ENCODE measurements at regions not wholly inside any gene's neighbourhood (a gene's known extent, or its start where the extent isn't known, plus 50 kb on each side); places are given as distances from the start of the nearest gene placed in this dataset.
A peak's percentile ranks its signal among the peaks of the same experiment; 100 is the strongest.

DNA sequence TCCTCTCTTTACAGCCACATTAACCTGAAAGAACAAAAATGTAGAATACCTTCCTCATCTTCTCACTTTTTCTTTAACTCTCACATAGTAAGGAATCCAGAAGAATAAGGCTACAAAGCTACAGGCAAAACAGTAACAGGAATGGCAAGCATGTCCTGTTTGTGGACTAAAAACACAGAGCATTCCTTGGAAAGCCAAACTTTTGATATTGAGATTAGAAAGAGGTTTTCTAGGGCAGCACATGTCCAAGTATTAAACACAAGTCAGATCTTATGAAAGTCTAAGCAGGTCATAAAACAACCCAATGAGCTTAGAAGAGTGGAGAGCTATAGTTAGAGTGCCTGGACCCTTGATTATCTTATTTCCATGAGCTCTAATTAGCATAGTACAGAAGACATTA lies 58.2 kb upstream of the FAM9C start:
- CTCF ChIA-PET: no interaction called here
- in situ Hi-C loops (cut with HindIII; ENCODE audit: low pct_unique_long_range_greater_than_20kb, low sequenced_read_pairs): no loop called here

DNA sequence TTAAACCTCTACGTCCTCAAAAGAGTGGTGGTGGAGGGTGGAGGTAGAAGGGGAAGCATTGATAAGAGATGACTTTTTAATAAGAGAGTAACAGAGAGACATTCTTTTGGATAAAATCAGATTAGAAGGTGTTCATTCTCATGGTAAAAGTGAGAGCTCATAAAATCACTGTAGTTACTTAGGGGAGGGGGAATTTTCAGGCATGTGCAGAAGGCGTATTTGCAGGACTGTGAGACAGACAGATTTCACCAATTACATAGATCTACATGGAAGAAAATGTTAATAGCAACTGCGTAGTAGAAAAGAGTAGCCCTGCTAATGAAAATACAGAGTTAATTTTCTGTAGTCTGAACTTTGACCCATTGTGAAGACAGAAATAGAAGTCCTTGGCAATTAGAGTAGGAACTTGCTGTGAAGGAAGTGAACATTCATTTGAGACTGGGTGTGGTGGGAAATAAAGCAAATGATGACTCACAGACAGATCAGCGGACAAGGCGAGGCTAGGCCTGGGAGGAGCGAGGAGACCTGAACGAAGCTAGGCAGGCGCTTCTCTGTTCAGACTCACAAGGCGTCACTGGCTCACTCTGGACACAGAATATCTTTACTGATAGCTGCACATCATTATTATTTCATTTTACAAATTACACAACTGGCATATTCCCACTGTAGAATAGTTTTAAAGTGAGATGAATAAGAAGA lies 57.2 kb upstream of the FAM9C start:
- in situ Hi-C loops (cut with HindIII; ENCODE audit: low pct_unique_long_range_greater_than_20kb, low sequenced_read_pairs): no loop called here
- Histone ChIP-seq H3K4me3 (ENCODE audit: low read depth in 2 of 2, low read length in 2 of 2) (no peak overlapping the region), H3K27ac (ENCODE audit: low read length) (peak overlapping the region; percentile 71), H3K27me3 (ENCODE audit: control insufficient read depth, insufficient read depth, low read length) (no peaks in the 10 kb centered on the region), H3K4me1 (ENCODE audit: control insufficient read depth, insufficient read depth, low read length) (no peaks in the 10 kb centered on the region), H3K9me3 (ENCODE audit: control insufficient read depth, insufficient read depth, low read depth, low read length) (no peaks in the 10 kb centered on the region), H3K36me3 (ENCODE audit: control insufficient read depth, insufficient read depth, low read length) (no peaks in the 10 kb centered on the region)
- DNase-seq (ENCODE audit: low read depth, low spot score): peak; percentile 66
- ATAC-seq: peak; percentile 92; the same call in 1 of the 2 replicates
- no peak for TF ChIP-seq SIN3A (IDR thresholded peaks at IDR 0.05; ENCODE audit: borderline replicate concordance, insufficient read depth, low read depth, low read length)
- TF ChIP-seq TCF7L2 (IDR thresholded peaks at IDR 0.05; ENCODE audit: low read depth, low read length): no peak
- TF ChIP-seq, protein P1, sequence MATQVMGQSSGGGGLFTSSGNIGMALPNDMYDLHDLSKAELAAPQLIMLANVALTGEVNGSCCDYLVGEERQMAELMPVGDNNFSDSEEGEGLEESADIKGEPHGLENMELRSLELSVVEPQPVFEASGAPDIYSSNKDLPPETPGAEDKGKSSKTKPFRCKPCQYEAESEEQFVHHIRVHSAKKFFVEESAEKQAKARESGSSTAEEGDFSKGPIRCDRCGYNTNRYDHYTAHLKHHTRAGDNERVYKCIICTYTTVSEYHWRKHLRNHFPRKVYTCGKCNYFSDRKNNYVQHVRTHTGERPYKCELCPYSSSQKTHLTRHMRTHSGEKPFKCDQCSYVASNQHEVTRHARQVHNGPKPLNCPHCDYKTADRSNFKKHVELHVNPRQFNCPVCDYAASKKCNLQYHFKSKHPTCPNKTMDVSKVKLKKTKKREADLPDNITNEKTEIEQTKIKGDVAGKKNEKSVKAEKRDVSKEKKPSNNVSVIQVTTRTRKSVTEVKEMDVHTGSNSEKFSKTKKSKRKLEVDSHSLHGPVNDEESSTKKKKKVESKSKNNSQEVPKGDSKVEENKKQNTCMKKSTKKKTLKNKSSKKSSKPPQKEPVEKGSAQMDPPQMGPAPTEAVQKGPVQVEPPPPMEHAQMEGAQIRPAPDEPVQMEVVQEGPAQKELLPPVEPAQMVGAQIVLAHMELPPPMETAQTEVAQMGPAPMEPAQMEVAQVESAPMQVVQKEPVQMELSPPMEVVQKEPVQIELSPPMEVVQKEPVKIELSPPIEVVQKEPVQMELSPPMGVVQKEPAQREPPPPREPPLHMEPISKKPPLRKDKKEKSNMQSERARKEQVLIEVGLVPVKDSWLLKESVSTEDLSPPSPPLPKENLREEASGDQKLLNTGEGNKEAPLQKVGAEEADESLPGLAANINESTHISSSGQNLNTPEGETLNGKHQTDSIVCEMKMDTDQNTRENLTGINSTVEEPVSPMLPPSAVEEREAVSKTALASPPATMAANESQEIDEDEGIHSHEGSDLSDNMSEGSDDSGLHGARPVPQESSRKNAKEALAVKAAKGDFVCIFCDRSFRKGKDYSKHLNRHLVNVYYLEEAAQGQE (IDR thresholded peaks at IDR 0.05; ENCODE audit: insufficient read depth in 1 of 2, low read depth in 2 of 2, low read length in 1 of 2): no peak
- TF ChIP-seq, protein P2, sequence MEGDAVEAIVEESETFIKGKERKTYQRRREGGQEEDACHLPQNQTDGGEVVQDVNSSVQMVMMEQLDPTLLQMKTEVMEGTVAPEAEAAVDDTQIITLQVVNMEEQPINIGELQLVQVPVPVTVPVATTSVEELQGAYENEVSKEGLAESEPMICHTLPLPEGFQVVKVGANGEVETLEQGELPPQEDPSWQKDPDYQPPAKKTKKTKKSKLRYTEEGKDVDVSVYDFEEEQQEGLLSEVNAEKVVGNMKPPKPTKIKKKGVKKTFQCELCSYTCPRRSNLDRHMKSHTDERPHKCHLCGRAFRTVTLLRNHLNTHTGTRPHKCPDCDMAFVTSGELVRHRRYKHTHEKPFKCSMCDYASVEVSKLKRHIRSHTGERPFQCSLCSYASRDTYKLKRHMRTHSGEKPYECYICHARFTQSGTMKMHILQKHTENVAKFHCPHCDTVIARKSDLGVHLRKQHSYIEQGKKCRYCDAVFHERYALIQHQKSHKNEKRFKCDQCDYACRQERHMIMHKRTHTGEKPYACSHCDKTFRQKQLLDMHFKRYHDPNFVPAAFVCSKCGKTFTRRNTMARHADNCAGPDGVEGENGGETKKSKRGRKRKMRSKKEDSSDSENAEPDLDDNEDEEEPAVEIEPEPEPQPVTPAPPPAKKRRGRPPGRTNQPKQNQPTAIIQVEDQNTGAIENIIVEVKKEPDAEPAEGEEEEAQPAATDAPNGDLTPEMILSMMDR (IDR thresholded peaks at IDR 0.05): no peak
- TF ChIP-seq POLR2AphosphoS5 (IDR thresholded peaks at IDR 0.05; ENCODE audit: low read depth, low read length): no peak
- ChIA-PET CTCF (no interaction called here), POLR2A (no interaction called here)
- BruUV-seq (replicated peaks): no TSS peak
- intact Hi-C loops (cut with micrococcal nuclease; ENCODE audit: unreplicated experiment): no loop called here

More for the DNA sequence above, 58.2 kb upstream of the FAM9C start:
- POLR2A ChIA-PET: no interaction called here
- no peaks in the 10 kb centered on the region for H3K9me3 ChIP-seq (ENCODE audit: control insufficient read depth, insufficient read depth, low read depth, low read length)
- no peaks in the 10 kb centered on the region for H3K4me1 ChIP-seq (ENCODE audit: control insufficient read depth, insufficient read depth, low read length)
- ATAC-seq: no peak
- DNase-seq (ENCODE audit: low read depth, low spot score): no peak
- H3K36me3 ChIP-seq (ENCODE audit: control insufficient read depth, insufficient read depth, low read length): no peaks in the 10 kb centered on the region
- peak overlapping the region; percentile 71; the same call in 1 of the 2 replicates for H3K27ac ChIP-seq (ENCODE audit: low read length)
- TF ChIP-seq TCF7L2 (IDR thresholded peaks at IDR 0.05; ENCODE audit: low read depth, low read length) (no peak), SIN3A (IDR thresholded peaks at IDR 0.05; ENCODE audit: borderline replicate concordance, insufficient read depth, low read depth, low read length) (no peak), POLR2AphosphoS5 (IDR thresholded peaks at IDR 0.05; ENCODE audit: low read depth, low read length) (no peak)
- TF ChIP-seq, protein P2 (IDR thresholded peaks at IDR 0.05): no peak
- TF ChIP-seq, protein P1 (IDR thresholded peaks at IDR 0.05; ENCODE audit: insufficient read depth in 1 of 2, low read depth in 2 of 2, low read length in 1 of 2): no peak
- intact Hi-C loops (cut with micrococcal nuclease; ENCODE audit: unreplicated experiment): no loop called here
- H3K4me3 ChIP-seq (ENCODE audit: low read depth in 2 of 2, low read length in 2 of 2): no peak overlapping the region
- BruUV-seq (replicated peaks): no TSS peak
- no peaks in the 10 kb centered on the region for H3K27me3 ChIP-seq (ENCODE audit: control insufficient read depth, insufficient read depth, low read length)
